ENCODE measurements at regions not wholly inside any gene's neighbourhood (a gene's known extent, or its start where the extent isn't known, plus 50 kb on each side); places are given as distances from the start of the nearest gene placed in this dataset.

DNA sequence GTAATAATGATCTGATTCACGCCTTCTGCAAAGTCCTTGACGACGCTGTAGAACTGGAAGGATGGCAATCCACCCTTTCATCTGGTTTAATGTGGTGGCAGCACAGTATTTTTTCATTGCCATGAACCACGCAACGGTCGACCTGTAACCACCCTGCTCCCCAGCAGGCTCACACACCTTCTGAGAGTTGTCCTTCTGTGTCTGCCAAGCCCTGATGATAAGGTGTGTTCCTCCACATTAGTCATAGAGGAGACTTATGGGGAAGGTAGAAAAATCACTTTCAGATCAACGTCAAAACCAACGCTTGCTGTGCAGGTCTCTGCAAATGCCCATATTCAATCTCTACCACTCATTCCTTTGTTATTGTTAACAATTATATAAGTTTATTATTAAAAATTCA, 328.7 kb downstream of the SIPA1L2 start:
- H3K4me3 ChIP-seq (ENCODE audit: low read depth, low read length, poor library complexity, severe bottlenecking), result no peak overlapping the region
- intact Hi-C loops (cut with micrococcal nuclease; ENCODE audit: unreplicated experiment), result no loop called here
- no peaks in the 10 kb centered on the region for H3K27me3 ChIP-seq (replicated peaks; ENCODE audit: insufficient read depth, low read depth, low read length, poor library complexity)
- H3K27ac ChIP-seq (ENCODE audit: low read depth, low read length, poor library complexity, severe bottlenecking), result no peak overlapping the region
- CTCF ChIA-PET, result no interaction called here
- no TSS peak for BruUV-seq (replicated peaks)
- no peaks in the 10 kb centered on the region for H3K36me3 ChIP-seq (ENCODE audit: insufficient read depth, low read length, poor library complexity, severe bottlenecking)
- no peak for TF ChIP-seq EZH2 (IDR thresholded peaks at IDR 0.05; ENCODE audit: borderline replicate concordance, low read depth, low read length, poor library complexity, severe bottlenecking)
- DNase-seq (ENCODE audit: low spot score), result no peak
- no peaks in the 10 kb centered on the region for H3K9me3 ChIP-seq (ENCODE audit: low read depth, low read length, poor library complexity, severe bottlenecking)
- H3K4me1 ChIP-seq (ENCODE audit: insufficient read depth, low read length, poor library complexity, severe bottlenecking), result no peaks in the 10 kb centered on the region
- POLR2A ChIA-PET (ENCODE audit: low non-redundant PET), result no interaction called here

DNA sequence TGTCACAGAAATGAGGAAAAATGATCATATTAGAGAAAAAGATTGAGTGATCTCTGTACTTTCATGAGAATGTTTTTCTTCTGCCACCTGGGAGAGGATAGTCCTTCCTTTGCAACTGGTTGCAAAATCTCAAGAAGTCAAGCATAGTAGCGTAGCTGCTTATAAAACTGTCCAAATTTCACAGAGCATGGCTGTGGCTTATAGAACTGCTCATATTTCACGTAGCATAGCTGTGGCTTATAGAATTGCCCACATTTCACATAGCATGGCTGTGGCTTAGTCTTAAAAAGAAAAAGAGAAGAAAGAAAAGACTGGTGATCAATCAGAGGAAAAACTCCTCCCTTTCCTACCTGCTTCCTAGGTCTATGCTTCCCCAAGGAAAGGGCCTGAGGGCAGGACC, 329.5 kb downstream of the SIPA1L2 start:
- TF ChIP-seq, protein P1, sequence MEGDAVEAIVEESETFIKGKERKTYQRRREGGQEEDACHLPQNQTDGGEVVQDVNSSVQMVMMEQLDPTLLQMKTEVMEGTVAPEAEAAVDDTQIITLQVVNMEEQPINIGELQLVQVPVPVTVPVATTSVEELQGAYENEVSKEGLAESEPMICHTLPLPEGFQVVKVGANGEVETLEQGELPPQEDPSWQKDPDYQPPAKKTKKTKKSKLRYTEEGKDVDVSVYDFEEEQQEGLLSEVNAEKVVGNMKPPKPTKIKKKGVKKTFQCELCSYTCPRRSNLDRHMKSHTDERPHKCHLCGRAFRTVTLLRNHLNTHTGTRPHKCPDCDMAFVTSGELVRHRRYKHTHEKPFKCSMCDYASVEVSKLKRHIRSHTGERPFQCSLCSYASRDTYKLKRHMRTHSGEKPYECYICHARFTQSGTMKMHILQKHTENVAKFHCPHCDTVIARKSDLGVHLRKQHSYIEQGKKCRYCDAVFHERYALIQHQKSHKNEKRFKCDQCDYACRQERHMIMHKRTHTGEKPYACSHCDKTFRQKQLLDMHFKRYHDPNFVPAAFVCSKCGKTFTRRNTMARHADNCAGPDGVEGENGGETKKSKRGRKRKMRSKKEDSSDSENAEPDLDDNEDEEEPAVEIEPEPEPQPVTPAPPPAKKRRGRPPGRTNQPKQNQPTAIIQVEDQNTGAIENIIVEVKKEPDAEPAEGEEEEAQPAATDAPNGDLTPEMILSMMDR (conservative IDR thresholded peaks at IDR 0.05; ENCODE audit: low read depth, low read length), result no peak
- TF ChIP-seq EZH2 (IDR thresholded peaks at IDR 0.05; ENCODE audit: borderline replicate concordance, low read depth, low read length, poor library complexity, severe bottlenecking), result no peak
- intact Hi-C loops (cut with micrococcal nuclease; ENCODE audit: unreplicated experiment), result no loop called here
- BruUV-seq (replicated peaks), result no TSS peak
- DNase-seq (ENCODE audit: low spot score), result no peak
- ChIA-PET POLR2A (ENCODE audit: low non-redundant PET) (no interaction called here), CTCF (no interaction called here)
- no peaks in the 10 kb centered on the region for H3K36me3 ChIP-seq (ENCODE audit: insufficient read depth, low read length, poor library complexity, severe bottlenecking)
- no peaks in the 10 kb centered on the region for H3K4me1 ChIP-seq (ENCODE audit: insufficient read depth, low read length, poor library complexity, severe bottlenecking)
- no peak overlapping the region for H3K4me3 ChIP-seq (ENCODE audit: low read depth, low read length, poor library complexity, severe bottlenecking)
- H3K27me3 ChIP-seq (replicated peaks; ENCODE audit: insufficient read depth, low read depth, low read length, poor library complexity), result no peaks in the 10 kb centered on the region
- no peaks in the 10 kb centered on the region for H3K9me3 ChIP-seq (ENCODE audit: low read depth, low read length, poor library complexity, severe bottlenecking)
- H3K27ac ChIP-seq (ENCODE audit: low read depth, low read length, poor library complexity, severe bottlenecking), result no peak overlapping the region

DNA sequence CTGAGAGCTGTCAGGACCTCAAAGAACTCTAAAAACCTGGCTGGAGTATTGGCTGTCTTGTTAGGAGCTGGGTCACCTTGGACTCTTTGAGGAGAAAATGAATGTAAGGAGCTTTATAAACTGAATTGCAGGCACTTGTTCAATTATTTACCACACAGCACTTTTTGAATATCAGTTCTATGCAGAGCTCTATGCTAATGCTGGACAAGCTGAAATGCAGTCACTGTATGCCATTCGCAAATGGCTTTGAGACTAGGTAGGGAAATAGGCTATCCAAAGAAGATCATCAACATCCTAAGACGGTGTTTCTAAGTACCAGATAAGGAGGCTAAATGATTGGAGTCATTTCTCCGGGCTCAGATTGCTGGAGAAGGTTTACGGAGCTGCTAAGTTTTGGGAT, 333.5 kb downstream of the SIPA1L2 start:
- intact Hi-C loops (cut with micrococcal nuclease; ENCODE audit: unreplicated experiment), result no loop called here
- Histone ChIP-seq H3K27ac (ENCODE audit: low read depth, low read length, poor library complexity, severe bottlenecking) (no peak overlapping the region), H3K4me3 (ENCODE audit: low read depth, low read length, poor library complexity, severe bottlenecking) (no peak overlapping the region), H3K9me3 (ENCODE audit: low read depth, low read length, poor library complexity, severe bottlenecking) (no peaks in the 10 kb centered on the region), H3K36me3 (ENCODE audit: insufficient read depth, low read length, poor library complexity, severe bottlenecking) (no peaks in the 10 kb centered on the region), H3K27me3 (replicated peaks; ENCODE audit: insufficient read depth, low read depth, low read length, poor library complexity) (no peaks in the 10 kb centered on the region), H3K4me1 (ENCODE audit: insufficient read depth, low read length, poor library complexity, severe bottlenecking) (peaks cover 3% of the 10 kb centered on the region)
- TF ChIP-seq, protein P1 (conservative IDR thresholded peaks at IDR 0.05; ENCODE audit: low read depth, low read length), result no peak
- no peak for TF ChIP-seq EZH2 (IDR thresholded peaks at IDR 0.05; ENCODE audit: borderline replicate concordance, low read depth, low read length, poor library complexity, severe bottlenecking)
- CTCF ChIA-PET, result no interaction called here
- no peak for DNase-seq (ENCODE audit: low spot score)
- POLR2A ChIA-PET (ENCODE audit: low non-redundant PET), result no interaction called here
- no TSS peak for BruUV-seq (replicated peaks)

DNA sequence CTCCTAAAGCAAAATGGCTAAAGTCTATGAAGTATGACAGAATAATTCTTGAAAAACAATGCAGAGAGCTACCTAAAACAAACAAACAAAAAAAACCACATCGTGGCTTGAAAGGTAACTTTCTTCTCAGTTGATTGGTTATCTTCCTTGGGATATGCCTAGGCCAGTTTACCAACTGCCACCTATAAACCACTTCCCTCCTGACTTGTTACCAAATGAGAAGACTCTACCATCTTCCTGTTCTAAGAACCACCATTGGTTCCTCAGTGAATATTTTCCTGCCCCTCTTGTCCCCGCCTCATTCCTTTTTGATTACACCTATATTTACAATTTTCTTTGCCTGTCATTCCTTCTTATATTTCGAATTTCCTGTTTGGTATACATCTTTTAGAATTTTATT, 336.6 kb downstream of the SIPA1L2 start:
- H3K4me3 ChIP-seq (ENCODE audit: low read depth, low read length, poor library complexity, severe bottlenecking), result no peak overlapping the region
- H3K27ac ChIP-seq (ENCODE audit: low read depth, low read length, poor library complexity, severe bottlenecking), result no peak overlapping the region
- H3K36me3 ChIP-seq (ENCODE audit: insufficient read depth, low read length, poor library complexity, severe bottlenecking), result no peaks in the 10 kb centered on the region
- peaks cover 3% of the 10 kb centered on the region for H3K4me1 ChIP-seq (ENCODE audit: insufficient read depth, low read length, poor library complexity, severe bottlenecking)
- no TSS peak for BruUV-seq (replicated peaks)
- no peaks in the 10 kb centered on the region for H3K27me3 ChIP-seq (replicated peaks; ENCODE audit: insufficient read depth, low read depth, low read length, poor library complexity)
- ChIA-PET CTCF (no interaction called here), POLR2A (ENCODE audit: low non-redundant PET) (no interaction called here)
- intact Hi-C loops (cut with micrococcal nuclease; ENCODE audit: unreplicated experiment), result no loop called here
- DNase-seq (ENCODE audit: low spot score), result no peak
- H3K9me3 ChIP-seq (ENCODE audit: low read depth, low read length, poor library complexity, severe bottlenecking), result no peaks in the 10 kb centered on the region
- TF ChIP-seq, protein P1 (conservative IDR thresholded peaks at IDR 0.05; ENCODE audit: low read depth, low read length), result no peak
- no peak for TF ChIP-seq EZH2 (IDR thresholded peaks at IDR 0.05; ENCODE audit: borderline replicate concordance, low read depth, low read length, poor library complexity, severe bottlenecking)
